Islet precursor cell (in vitro differentiated cells): ENCODE measurements at regions not wholly inside any gene's neighbourhood (a gene's known extent, or its start where the extent isn't known, plus 50 kb on each side); places are given as distances from the start of the nearest gene placed in this dataset.
"Not testable (repeated sequence)": the region's sequence is repeated elsewhere in the genome, so short reads cannot be mapped to it uniquely, and the experiment has no call there.

ENCODE experiments used
- DNase-seq: peaks from one replicate; pipeline ENCODE4 v3.0.0-alpha.2; 2018

GRCh38 chr2:113337809-113338208 is 59.1 kb upstream of the PAX8 start:
- DNase-seq, result no peak

GRCh38 chr2:113336040-113336439 is 57.3 kb upstream of the PAX8 start:
- DNase-seq, result not testable (repeated sequence)

GRCh38 chr2:113334147-113334546 is 55.4 kb upstream of the PAX8 start:
- DNase-seq, result no peak

- DNase-seq, result not testable (repeated sequence)
Measured at GRCh38 chr2:113333735-113334134, 55.0 kb upstream of the PAX8 start.

- DNase-seq, result not testable (repeated sequence)
Measured at GRCh38 chr2:113330060-113330767, 51.5 kb upstream of the PAX8 start.

GRCh38 chr2:113328973-113329372 is 50.3 kb upstream of the PAX8 start:
- DNase-seq, result not testable (repeated sequence)

GRCh38 chr2:113328572-113328971 is 49.9 kb upstream of the PAX8 start:
- DNase-seq, result not testable (repeated sequence)
